HG03095 (cell line): ENCODE measurements at regions not wholly inside any gene's neighbourhood (a gene's known extent, or its start where the extent isn't known, plus 50 kb on each side); places are given as distances from the start of the nearest gene placed in this dataset.

Experiments
- ATAC-seq: cut with Tn5 transposase; IDR thresholded peaks from one replicate; pipeline ENCODE4 v1.9.1; 2021; ENCODE audit warnings: moderate library complexity; ENCODE audit not compliant: unreplicated experiment

DNA sequence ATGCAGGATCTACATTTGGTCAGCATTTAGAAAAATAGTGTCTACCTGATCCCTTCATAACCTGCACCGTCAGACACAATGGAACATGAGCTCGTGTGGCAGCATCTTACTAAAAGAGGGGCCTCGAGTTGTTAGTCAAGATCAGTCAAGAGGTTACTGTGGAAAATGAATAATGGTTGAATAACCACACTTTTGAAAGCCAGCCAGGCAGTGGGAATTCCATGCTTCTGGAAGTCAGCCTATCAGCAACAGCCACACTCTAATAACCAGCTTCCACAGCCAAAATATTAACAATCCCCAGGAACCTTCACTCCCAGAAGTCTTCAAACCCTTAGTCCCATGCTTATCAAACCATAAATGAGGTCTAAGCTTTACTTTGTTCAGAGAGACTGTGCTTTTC, 234.3 kb downstream of the HS3ST1 start:
- ATAC-seq: no peak

DNA sequence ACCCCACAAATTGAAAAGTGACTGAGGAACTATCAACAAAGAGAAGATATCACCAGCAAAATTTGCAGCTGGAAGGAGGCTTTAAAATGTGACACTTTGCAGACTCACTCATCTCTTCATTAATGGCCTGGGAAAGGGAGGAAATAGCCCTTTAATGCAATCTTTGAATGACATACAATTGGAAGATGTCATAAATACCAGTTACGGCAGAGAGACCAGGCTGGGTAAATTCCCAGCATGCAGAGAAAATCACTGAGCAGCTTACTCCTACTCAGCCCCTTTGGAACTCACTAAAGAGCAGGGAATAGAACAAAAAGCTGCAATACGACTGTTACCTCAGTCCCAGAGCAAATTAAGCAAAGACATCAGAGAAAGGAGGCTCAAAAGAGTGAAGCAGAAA, 238.9 kb downstream of the HS3ST1 start:
- ATAC-seq: no peak

DNA sequence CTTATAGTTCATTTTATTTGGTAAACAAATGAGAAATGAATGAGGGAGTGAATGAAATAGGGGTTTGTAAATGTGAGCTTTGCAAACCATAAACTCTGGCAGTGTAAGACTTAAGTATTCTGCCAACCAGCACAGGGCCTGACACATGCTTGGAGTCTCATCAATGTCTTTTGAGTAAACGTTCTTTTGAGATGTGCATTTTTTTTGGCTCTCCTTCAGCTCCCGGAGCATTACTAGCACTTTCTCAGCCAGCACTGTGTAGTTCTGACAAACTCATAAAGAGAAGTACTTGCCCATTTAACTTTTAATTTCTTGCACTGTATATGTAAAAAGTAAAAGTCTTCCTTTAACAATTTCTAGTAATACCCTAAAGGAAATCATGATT, 245.3 kb downstream of the HS3ST1 start:
- ATAC-seq: no peak

GRCh38 chr4:11182586-11183355, 245.9 kb downstream of the HS3ST1 start:
- ATAC-seq: no peak

GRCh38 chr4:11182031-11182430, 246.7 kb downstream of the HS3ST1 start:
- no peak for ATAC-seq

DNA sequence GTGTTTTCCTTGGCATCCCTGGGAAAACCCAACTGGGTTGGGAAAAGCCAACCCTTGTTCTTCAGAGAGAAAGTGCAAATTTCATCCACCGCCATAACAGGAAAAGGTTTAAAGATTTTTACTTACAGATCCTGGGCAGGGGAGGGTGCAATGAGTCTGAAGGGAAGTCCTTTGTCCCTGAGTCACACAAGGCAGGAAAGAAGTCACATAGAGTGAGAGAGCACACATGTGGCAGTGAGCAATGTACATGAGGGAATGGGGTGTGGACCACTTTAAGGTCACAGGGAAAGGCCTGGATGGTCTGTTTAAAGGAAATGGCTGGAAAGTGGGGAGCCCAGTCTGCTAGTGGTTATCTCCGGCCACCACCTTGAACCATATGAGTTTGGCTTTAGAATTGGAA, 248.9 kb downstream of the HS3ST1 start:
- no peak for ATAC-seq

- ATAC-seq: no peak
Measured at GRCh38 chr4:11178433-11178832, 250.3 kb downstream of the HS3ST1 start.

- no peak for ATAC-seq
Measured at GRCh38 chr4:11175374-11175773, 253.3 kb downstream of the HS3ST1 start.

DNA sequence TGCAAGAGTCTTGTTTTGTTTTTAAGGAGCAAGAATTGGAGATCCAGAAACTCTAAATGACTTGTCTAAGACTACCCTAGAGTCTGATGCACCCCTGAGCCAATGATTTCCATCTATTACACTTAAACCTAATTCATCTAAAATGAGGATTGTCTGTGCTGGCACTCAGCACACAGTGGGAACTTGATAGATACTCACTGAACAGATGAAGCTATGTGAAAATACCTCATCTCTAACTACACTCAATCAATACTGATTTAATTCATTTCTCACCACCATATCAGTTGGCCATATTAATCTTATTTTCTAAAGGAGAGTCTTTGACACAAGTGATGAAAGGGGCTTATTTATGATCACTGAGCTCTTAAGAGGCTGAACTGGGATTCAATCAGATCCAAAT, 262.1 kb downstream of the HS3ST1 start:
- ATAC-seq: no peak

DNA sequence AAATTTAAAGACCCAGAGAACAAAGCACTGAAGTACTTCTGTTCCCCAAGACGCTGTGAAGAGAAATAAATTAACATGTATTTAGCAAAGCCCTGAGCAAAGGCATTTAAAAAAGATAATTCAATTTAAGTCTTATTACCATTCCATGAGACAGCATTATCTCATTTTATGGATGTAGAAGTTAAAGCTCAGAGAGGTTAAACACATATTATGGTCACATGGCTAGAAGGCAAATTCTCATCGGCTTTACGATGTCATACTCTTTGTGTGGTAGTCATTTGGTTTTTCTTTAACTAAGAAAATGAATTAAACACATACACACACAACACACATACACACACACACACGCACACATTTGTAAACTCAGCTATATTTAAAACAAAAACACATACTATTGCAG, 262.7 kb downstream of the HS3ST1 start:
- no peak for ATAC-seq

GRCh38 chr4:11165052-11165451, 263.6 kb downstream of the HS3ST1 start:
- ATAC-seq: no peak

GRCh38 chr4:11160288-11160687, 268.4 kb downstream of the HS3ST1 start:
- no peak for ATAC-seq

- ATAC-seq: no peak
Measured at GRCh38 chr4:11158971-11159370, 269.7 kb downstream of the HS3ST1 start.

- ATAC-seq: no peak
Measured at GRCh38 chr4:11155208-11155867, 273.4 kb downstream of the HS3ST1 start.

DNA sequence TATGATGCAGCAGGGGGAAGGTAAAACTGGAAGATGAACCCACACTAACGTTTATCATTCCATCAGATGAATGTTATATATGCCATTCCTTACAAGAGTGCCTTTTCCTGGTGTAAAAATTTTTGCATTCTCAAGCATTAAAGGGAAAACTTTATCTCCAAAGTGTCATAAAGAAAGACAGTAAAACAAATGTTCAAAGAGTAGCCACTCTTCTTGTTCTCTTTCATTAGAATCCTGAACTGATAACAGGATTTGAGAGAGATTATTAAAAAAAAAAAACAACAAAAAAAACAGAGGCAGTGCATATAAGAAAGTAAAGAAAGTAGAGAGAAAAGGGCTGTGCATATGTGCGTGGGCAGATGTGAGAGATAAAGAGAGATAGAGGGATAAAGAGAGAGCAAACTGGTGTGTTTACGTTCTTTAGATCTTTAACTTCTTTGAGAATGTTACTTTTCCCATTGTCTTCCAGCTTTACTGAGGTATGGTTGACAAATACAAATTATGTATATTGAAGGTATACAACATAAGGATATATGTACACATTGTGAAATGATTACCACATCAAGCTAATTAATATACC, 275.4 kb downstream of the HS3ST1 start:
- ATAC-seq: no peak

GRCh38 chr4:11152684-11153083, 276.0 kb downstream of the HS3ST1 start:
- ATAC-seq: no peak

DNA sequence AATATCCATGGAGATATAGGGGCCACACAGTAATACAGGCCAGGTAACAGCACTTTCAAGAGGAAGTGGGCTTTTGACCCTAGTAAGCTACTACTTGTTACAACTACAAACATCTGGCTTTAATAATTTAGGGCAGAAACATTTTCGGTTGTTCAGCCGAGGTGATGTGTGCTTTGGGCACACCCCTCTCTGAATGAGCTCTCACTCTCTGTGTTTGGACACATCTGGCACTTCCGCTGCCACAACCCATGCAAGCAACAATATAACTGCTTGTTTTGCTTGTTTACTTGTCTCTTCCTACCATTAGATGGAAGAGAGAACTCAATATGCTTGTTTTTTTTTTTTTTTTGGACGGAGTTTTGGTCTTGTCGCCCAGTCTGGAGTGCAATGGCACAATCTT, 277.2 kb downstream of the HS3ST1 start:
- ATAC-seq: no peak

DNA sequence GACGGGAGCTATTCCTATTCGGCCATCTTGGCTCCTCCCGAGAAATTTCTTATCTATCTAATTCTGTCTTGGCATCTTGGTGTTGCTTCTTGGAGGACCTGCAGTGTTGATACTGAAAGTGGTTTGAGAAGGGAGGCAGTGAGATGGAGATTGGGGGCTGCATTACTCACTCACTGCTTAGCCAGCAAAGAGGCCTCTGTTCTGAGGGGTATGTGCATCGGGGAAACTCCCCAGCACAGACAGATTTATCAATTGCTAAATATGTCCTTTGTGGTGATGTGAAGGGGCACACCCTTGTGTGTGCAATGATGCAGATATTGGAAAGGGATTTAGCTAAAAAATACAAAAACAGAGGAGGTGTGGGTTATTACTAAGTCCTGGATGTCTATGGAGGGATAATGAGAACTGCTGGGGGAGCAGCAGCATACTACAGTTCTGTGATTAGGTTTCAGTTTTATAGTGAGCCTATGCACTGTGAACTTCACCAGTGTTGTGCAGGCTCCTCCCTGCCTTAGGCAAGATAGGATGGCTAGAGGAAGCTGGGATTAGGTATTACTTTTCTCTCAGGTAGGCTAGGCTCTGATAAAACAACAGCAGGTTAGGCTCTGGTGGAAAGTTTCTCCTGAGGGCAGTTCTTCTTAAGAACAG, 279.0 kb downstream of the HS3ST1 start:
- no peak for ATAC-seq

GRCh38 chr4:11139871-11140270, 288.8 kb downstream of the HS3ST1 start:
- no peak for ATAC-seq

DNA sequence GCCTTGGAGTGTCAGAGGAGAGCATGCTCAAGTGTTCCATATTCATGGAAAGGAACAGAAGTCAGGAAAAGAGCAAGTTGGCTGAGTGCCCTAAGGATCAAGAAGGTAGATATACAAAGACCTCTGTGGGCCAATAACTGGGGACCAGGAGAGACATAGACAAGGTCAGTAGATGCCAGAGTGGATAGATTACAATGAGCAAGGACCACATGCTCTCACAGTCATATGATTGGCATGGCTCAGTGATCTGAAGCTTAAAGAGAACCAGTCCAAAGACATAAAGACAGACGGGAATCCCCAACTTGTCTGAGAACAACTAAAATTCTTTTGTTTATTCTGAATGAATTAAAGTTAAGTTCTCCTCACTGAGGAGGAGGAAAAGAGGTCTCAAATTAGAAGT, 289.7 kb downstream of the HS3ST1 start:
- ATAC-seq: no peak

DNA sequence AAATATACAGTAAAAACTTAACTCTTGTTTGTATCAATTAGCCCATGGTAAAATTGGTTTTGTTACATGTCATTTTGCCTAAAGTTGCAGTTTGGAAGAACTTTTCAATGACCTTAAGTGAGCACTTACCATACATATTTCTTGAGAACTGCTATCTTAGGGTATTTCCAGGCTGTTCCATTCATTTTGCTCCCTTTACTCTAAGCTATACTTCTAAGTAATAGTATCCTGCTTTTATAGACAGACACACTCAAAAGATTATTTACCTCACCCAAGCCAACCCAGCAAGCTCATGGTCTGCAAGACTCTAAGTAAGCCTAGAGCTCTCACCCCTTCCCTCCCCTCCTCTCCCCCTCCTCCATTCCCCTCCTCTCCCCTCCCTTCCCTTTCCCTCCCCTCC, 294.0 kb downstream of the HS3ST1 start:
- no peak for ATAC-seq

- ATAC-seq: no peak
Measured at GRCh38 chr4:11133868-11134267, 294.8 kb downstream of the HS3ST1 start.
